Fibroblast of pulmonary artery (primary cell): ENCODE measurements at regions not wholly inside any gene's neighbourhood (a gene's known extent, or its start where the extent isn't known, plus 50 kb on each side); places are given as distances from the start of the nearest gene placed in this dataset.

ENCODE experiments used
- DNase-seq: peaks from one replicate; pipeline ENCODE4 v3.0.0-alpha.2; 2010; ENCODE audit warnings: low read depth
- H3K4me3 ChIP-seq: replicated peaks from 2 replicates; pipeline ENCODE4 v1.5.1; 2011; ENCODE audit warnings: low read depth, mild to moderate bottlenecking, control low read depth, low read length, moderate library complexity
- CTCF ChIP-seq: IDR thresholded peaks from 2 replicates; pipeline ENCODE4 v1.5.1; 2011; ENCODE audit warnings: mild to moderate bottlenecking, control low read depth, low read length, inconsistent platforms; ENCODE audit errors: missing control alignments

GRCh38 chr6:169145991-169146501, 107.6 kb downstream of the THBS2 start:
- no peak overlapping the region for H3K4me3 ChIP-seq
- TF ChIP-seq CTCF: no peak
- DNase-seq: peak; percentile 57

- no peak for DNase-seq
- TF ChIP-seq CTCF: no peak
- no peak overlapping the region for H3K4me3 ChIP-seq
Measured at GRCh38 chr6:169145496-169145895, 108.2 kb downstream of the THBS2 start.

GRCh38 chr6:169144356-169144755, 109.3 kb downstream of the THBS2 start:
- no peak for TF ChIP-seq CTCF
- DNase-seq: no peak
- no peak overlapping the region for H3K4me3 ChIP-seq

- H3K4me3 ChIP-seq: no peak overlapping the region
- no peak for TF ChIP-seq CTCF
- DNase-seq: no peak
Measured at GRCh38 chr6:169142538-169142844, 111.2 kb downstream of the THBS2 start.

GRCh38 chr6:169141671-169142537, 111.7 kb downstream of the THBS2 start:
- no peak for TF ChIP-seq CTCF
- H3K4me3 ChIP-seq: no peak overlapping the region
- DNase-seq: peak; percentile 34

- no peak overlapping the region for H3K4me3 ChIP-seq
- no peak for DNase-seq
- no peak for TF ChIP-seq CTCF
Measured at GRCh38 chr6:169140986-169141495, 112.6 kb downstream of the THBS2 start.
